PC-3 (cell line): ENCODE measurements at regions not wholly inside any gene's neighbourhood (a gene's known extent, or its start where the extent isn't known, plus 50 kb on each side); places are given as distances from the start of the nearest gene placed in this dataset.

Experiments
- EZH2phosphoT487 ChIP-seq: fragments of 300-600 bp; sonication (generic); IDR thresholded peaks from 2 replicates; pipeline ENCODE4 v1.6.1; 2018; ENCODE audit warnings: mild to moderate bottlenecking, antibody characterized with exemption, low read length, borderline replicate concordance
- TF ChIP-seq, protein P1 (sequence below): fragments of 300-600 bp; sonication (generic); conservative IDR thresholded peaks from 2 replicates; pipeline ENCODE4 v1.5.1; 2017; ENCODE audit warnings: antibody characterized with exemption, low read depth, mild to moderate bottlenecking, low read length

DNA sequence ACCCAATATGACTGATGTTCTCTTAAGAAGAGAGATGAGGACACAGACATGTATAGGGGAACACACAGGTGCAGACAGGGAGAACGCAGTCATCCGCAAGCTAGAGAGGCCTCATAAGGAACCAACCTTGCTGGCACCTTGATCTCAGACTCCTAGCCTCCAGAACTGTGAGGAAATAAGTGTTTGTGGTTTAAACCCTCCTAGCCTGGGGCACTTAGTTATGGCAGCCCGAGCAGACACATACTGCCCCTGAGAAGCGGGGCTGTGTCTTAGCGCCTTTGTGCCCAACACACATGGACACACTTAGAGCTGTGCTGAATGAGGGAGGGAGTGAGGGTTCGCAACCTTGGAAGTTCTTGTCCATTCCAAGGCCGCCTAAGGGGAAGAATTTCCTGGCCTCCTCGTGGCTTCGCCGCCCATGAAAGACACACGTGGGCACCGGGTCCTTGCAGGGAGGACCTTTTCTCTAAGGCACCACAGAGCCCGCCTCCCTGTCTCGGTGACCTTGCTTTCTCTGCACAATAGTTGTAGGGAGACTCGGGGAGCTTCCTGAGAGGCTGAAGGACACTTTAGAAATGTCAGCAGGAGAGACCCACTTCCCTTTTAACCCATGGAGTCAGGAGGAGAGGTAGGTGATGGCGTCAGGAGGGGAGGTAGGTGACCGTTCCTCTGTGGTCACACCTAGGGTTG is 224.5 kb upstream of the HDAC4 start:
- TF ChIP-seq, protein P1, sequence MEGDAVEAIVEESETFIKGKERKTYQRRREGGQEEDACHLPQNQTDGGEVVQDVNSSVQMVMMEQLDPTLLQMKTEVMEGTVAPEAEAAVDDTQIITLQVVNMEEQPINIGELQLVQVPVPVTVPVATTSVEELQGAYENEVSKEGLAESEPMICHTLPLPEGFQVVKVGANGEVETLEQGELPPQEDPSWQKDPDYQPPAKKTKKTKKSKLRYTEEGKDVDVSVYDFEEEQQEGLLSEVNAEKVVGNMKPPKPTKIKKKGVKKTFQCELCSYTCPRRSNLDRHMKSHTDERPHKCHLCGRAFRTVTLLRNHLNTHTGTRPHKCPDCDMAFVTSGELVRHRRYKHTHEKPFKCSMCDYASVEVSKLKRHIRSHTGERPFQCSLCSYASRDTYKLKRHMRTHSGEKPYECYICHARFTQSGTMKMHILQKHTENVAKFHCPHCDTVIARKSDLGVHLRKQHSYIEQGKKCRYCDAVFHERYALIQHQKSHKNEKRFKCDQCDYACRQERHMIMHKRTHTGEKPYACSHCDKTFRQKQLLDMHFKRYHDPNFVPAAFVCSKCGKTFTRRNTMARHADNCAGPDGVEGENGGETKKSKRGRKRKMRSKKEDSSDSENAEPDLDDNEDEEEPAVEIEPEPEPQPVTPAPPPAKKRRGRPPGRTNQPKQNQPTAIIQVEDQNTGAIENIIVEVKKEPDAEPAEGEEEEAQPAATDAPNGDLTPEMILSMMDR = no peak
- no peak for TF ChIP-seq EZH2phosphoT487
